Fibroblast of mammary gland (primary cell): ENCODE measurements at regions not wholly inside any gene's neighbourhood (a gene's known extent, or its start where the extent isn't known, plus 50 kb on each side); places are given as distances from the start of the nearest gene placed in this dataset.

ENCODE experiments used
- DNase-seq: peaks from one replicate; pipeline ENCODE4 v3.0.0-alpha.2; 2010; ENCODE audit warnings: low read depth
- H3K4me3 ChIP-seq: 2 replicates; pipeline ENCODE4 v1.5.1; 2011; ENCODE audit warnings: low read depth, mild to moderate bottlenecking, low read length, moderate library complexity; ENCODE audit not compliant: control insufficient read depth
- TF ChIP-seq, protein P1 (sequence below): conservative IDR thresholded peaks from 2 replicates; pipeline ENCODE4 v1.5.1; 2011; ENCODE audit warnings: low read depth, low read length, inconsistent platforms; ENCODE audit not compliant: control insufficient read depth, insufficient read depth

- TF ChIP-seq, protein P1, sequence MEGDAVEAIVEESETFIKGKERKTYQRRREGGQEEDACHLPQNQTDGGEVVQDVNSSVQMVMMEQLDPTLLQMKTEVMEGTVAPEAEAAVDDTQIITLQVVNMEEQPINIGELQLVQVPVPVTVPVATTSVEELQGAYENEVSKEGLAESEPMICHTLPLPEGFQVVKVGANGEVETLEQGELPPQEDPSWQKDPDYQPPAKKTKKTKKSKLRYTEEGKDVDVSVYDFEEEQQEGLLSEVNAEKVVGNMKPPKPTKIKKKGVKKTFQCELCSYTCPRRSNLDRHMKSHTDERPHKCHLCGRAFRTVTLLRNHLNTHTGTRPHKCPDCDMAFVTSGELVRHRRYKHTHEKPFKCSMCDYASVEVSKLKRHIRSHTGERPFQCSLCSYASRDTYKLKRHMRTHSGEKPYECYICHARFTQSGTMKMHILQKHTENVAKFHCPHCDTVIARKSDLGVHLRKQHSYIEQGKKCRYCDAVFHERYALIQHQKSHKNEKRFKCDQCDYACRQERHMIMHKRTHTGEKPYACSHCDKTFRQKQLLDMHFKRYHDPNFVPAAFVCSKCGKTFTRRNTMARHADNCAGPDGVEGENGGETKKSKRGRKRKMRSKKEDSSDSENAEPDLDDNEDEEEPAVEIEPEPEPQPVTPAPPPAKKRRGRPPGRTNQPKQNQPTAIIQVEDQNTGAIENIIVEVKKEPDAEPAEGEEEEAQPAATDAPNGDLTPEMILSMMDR = no peak
- DNase-seq = no peak
- H3K4me3 ChIP-seq = no peak overlapping the region
Measured at GRCh38 chr5:30551618-30552017, 641.9 kb upstream of the CDH6 start.

DNA sequence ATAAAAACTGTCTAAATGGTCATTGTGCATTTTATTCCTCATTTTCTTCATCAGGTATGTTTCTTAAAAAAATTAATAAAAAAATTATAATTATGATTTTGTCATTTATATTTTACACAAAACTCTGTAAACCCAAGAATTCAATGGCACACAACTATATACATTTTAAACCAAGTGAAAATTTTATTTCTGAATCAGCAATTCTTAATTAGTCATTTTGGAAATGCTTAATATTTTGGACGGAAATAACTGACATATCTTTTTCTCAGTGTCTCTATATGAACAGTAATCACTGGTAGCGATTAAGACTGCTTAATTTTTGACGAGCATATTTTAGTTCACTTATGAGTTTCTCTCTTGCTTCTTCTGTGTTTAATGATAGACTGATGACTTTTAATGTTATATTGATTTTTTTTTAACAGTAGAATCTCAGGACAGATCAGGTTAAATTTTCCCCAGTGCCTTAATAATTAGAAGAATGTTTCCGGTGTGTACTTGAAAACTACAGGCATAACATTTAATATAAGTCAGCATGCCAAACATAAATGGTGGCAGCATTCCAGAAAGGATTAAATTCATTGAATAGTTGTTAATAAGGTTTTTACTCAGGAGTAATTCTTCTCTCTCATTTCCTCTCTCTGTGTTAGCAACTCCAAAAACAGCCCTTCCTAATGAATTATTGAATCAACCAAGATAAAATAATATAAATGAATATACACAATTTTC lies 644.7 kb upstream of the CDH6 start:
- TF ChIP-seq, protein P1 = no peak
- DNase-seq = no peak

DNA sequence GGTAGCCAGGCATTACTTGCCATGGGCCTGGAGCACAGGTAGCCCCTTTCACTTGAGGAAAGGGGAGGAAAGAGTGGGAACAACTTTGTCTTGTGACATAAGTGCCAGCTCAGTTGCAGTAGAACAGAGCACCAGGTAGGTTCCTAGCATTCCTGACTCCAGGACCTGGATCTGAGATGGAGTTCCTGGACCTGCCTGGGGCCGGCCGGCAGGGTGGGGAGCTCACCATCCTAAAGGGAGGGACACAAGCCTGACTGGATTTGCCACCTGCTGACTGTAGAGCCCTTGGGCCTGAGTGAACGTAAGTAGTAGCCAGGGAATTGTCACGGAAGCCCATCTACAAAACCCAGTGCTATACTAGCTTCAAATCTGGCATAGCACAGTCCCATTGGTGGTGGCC lies 653.3 kb upstream of the CDH6 start:
- no peak for DNase-seq
- no peak overlapping the region for H3K4me3 ChIP-seq
- TF ChIP-seq, protein P1 = no peak

More for the DNA sequence above, 644.7 kb upstream of the CDH6 start:
- H3K4me3 ChIP-seq = no peak overlapping the region

- TF ChIP-seq, protein P1 = no peak
- no peak for DNase-seq
- H3K4me3 ChIP-seq = no peak overlapping the region
Measured at GRCh38 chr5:30539004-30539634, 654.4 kb upstream of the CDH6 start.

GRCh38 chr5:30525353-30525752 lies 668.1 kb upstream of the CDH6 start:
- no peak for DNase-seq
- TF ChIP-seq, protein P1 = no peak
- H3K4me3 ChIP-seq = no peak overlapping the region

- no peak for DNase-seq
- TF ChIP-seq, protein P1 = no peak
- H3K4me3 ChIP-seq = no peak overlapping the region
Measured at GRCh38 chr5:30524428-30524827, 669.1 kb upstream of the CDH6 start.
